Body of pancreas (tissue), 4 donors: ENCODE measurements at regions not wholly inside any gene's neighbourhood (a gene's known extent, or its start where the extent isn't known, plus 50 kb on each side); places are given as distances from the start of the nearest gene placed in this dataset.
"Not testable (repeated sequence)": the region's sequence is repeated elsewhere in the genome, so short reads cannot be mapped to it uniquely, and the experiment has no call there.

Experiments
- ATAC-seq: fragments of 150-250 bp; one replicate; pipeline ENCODE4 v1.9.1; 2016
- DNase-seq, 4 donors: peaks; one replicate each; pipeline ENCODE4 v3.0.0-alpha.2; 2019
- H3K27ac ChIP-seq, 4 donors: fragments of 200-600 bp; sonication (generic); 1 replicate in 3 of 4; 2 replicates in 1 of 4; pipeline versions ENCODE4 v1.5.1 to v1.6.1; 2016 to 2019; ENCODE audit warnings: mild to moderate bottlenecking in 1 of 4, mixed read lengths in 1 of 4, moderate library complexity in 1 of 4
- H3K27me3 ChIP-seq, 2 donors: fragments of 200-600 bp; sonication (generic); one replicate each; pipeline ENCODE4 v1.6.0; 2016; ENCODE audit warnings: mild to moderate bottlenecking in 1 of 2
- H3K36me3 ChIP-seq, 2 donors: fragments of 200-600 bp; sonication (generic); replicated peaks in 1 of 2; 2 replicates each; pipeline ENCODE4 v1.5.1; 2016; ENCODE audit warnings: low read depth in 2 of 2; ENCODE audit not compliant: insufficient read depth in 1 of 2
- H3K4me1 ChIP-seq: fragments of 200-600 bp; sonication (generic); one replicate; pipeline ENCODE4 v1.6.0; 2016
- H3K4me3 ChIP-seq, 2 donors: fragments of 200-600 bp; sonication (generic); 1 replicate in 1 of 2; 2 replicates in 1 of 2; pipeline ENCODE4 v1.5.1; 2016 to 2019
- H3K9me3 ChIP-seq, 3 donors: fragments of 200-600 bp; sonication (generic); 1 replicate in 2 of 3; 2 replicates in 1 of 3; pipeline ENCODE4 v1.5.1; 2016
- POLR2A ChIP-seq, 3 donors: fragments of 450-650 bp; IDR thresholded peaks; one replicate each; pipeline ENCODE4 v1.6.1; 2016; ENCODE audit warnings: antibody characterized with exemption in 3 of 3, mild to moderate bottlenecking in 2 of 3
- WGBS, 2 donors: methylation state at CpG; one replicate each; pipeline ENCODE4 v1.1.5; 2017; 5-methylcytosine and 5-hydroxymethylcytosine counted together
- intact Hi-C: fragments of 100-400 bp; cut with DNase I; formaldehyde crosslinking; loops from one replicate; pipeline ENCODE4 v1.15.1; 2023
- TF ChIP-seq, protein P1 (sequence below), 7 experiments: fragments of 450-650 bp in 4 of 7; fragments of 200-600 bp in 3 of 7; sonication (generic) in 3 of 7; IDR thresholded peaks; one replicate each; pipeline ENCODE4 v1.5.1; 2016 to 2019; ENCODE audit warnings: antibody characterized with exemption in 7 of 7

DNA sequence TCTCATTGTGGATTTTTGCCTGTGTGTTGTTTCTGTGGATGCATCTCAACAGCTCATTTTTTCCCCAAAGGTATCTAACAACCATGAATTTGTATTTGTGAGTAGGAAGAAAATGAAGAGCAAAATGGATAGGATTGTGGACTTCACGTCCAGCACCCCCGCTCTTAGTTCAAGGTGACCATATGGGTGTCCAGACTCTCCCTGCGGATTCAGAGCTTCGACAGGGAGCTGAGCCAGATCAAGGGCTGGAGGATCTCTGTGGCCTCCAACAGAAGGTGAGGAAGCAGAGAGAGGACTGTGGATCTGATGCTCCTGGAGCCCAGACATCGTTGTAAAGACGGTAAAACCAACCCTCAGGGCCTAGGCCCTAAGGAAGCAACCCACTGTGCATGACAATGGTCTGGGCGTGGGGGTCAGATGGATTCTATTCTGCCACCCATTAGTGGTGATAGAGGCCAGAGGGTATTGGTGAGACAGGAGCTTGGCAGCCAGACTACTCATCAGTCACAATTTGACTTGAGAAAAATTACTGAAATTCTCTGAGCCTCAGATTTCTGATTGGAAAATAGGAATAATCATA is 659.7 kb upstream of the TMEM132C start:
- TF ChIP-seq, protein P1, sequence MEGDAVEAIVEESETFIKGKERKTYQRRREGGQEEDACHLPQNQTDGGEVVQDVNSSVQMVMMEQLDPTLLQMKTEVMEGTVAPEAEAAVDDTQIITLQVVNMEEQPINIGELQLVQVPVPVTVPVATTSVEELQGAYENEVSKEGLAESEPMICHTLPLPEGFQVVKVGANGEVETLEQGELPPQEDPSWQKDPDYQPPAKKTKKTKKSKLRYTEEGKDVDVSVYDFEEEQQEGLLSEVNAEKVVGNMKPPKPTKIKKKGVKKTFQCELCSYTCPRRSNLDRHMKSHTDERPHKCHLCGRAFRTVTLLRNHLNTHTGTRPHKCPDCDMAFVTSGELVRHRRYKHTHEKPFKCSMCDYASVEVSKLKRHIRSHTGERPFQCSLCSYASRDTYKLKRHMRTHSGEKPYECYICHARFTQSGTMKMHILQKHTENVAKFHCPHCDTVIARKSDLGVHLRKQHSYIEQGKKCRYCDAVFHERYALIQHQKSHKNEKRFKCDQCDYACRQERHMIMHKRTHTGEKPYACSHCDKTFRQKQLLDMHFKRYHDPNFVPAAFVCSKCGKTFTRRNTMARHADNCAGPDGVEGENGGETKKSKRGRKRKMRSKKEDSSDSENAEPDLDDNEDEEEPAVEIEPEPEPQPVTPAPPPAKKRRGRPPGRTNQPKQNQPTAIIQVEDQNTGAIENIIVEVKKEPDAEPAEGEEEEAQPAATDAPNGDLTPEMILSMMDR (IDR thresholded peaks at IDR 0.05) = no peak
- no peak for TF ChIP-seq POLR2A (IDR thresholded peaks at IDR 0.05)
- ATAC-seq = no peak
- 71 to 75% methylated on average over 7 of the region's 7 CpGs for WGBS, 2 donors
- H3K36me3 ChIP-seq = no peaks in the 10 kb centered on the region
- no peak for DNase-seq
- no peaks in the 10 kb centered on the region for H3K4me1 ChIP-seq
- no peaks in the 10 kb centered on the region for H3K27me3 ChIP-seq
- no peak overlapping the region for H3K27ac ChIP-seq
- H3K9me3 ChIP-seq = no peaks in the 10 kb centered on the region
- H3K4me3 ChIP-seq = no peak overlapping the region
- intact Hi-C loops = no loop called here

DNA sequence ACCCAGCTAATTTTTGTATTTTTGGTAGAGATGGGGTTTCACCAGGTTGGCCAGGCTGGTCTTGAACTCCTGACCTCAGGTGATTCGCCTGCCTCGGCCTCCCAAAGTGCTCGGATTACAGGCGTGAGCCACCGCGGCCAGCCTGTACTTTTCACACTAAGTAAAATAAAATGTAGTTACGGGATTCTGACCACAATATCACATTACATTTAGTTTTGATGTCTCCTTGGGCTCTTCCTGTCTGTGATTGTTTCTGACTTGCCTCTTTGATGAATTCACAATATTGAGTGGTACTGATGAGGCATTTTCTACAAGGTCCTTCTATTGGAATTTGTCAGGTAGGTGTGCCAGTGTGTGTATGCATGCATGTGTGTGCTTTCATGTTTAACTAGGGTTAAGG is 658.6 kb upstream of the TMEM132C start:
- ATAC-seq, H3K4me1 ChIP-seq, H3K36me3 ChIP-seq, H3K4me3 ChIP-seq, H3K9me3 ChIP-seq, H3K27me3 ChIP-seq, DNase-seq, intact Hi-C loops, H3K27ac ChIP-seq: not testable (repeated sequence)
- 84 to 91% methylated on average over 7 of the region's 7 CpGs for WGBS, 2 donors

DNA sequence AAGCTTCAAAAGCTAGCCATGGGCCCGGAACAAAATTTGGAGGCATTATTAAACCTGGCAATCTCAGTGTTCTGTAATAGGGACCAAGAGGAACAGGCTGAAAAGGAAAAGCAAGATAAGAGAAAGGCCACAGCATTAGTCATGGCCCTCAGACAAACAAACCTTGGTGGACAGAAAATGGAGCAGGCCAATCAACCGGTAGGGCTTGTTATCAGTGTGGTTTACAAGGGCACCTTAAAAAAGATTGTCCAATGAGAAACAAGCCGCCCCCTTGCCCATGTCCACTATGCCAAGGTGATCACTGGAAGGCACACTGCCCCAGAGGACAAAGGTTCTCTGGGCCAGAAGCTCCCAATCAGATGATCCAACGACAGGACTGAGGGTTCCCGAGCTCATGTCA is 653.9 kb upstream of the TMEM132C start:
- peak; percentile 15 to 54 (median 34) for DNase-seq
- no peak overlapping the region for H3K27ac ChIP-seq
- no peaks in the 10 kb centered on the region for H3K27me3 ChIP-seq
- H3K36me3 ChIP-seq = no peaks in the 10 kb centered on the region
- no peak for ATAC-seq
- 23 to 43% methylated on average over 5 of the region's 5 CpGs for WGBS, 2 donors
- no peaks in the 10 kb centered on the region for H3K9me3 ChIP-seq
- peaks cover 7% of the 10 kb centered on the region for H3K4me1 ChIP-seq
- H3K4me3 ChIP-seq = no peak overlapping the region
- TF ChIP-seq, protein P1 (IDR thresholded peaks at IDR 0.05) = no peak
- no peak for TF ChIP-seq POLR2A (IDR thresholded peaks at IDR 0.05)
- intact Hi-C loops = no loop called here

DNA sequence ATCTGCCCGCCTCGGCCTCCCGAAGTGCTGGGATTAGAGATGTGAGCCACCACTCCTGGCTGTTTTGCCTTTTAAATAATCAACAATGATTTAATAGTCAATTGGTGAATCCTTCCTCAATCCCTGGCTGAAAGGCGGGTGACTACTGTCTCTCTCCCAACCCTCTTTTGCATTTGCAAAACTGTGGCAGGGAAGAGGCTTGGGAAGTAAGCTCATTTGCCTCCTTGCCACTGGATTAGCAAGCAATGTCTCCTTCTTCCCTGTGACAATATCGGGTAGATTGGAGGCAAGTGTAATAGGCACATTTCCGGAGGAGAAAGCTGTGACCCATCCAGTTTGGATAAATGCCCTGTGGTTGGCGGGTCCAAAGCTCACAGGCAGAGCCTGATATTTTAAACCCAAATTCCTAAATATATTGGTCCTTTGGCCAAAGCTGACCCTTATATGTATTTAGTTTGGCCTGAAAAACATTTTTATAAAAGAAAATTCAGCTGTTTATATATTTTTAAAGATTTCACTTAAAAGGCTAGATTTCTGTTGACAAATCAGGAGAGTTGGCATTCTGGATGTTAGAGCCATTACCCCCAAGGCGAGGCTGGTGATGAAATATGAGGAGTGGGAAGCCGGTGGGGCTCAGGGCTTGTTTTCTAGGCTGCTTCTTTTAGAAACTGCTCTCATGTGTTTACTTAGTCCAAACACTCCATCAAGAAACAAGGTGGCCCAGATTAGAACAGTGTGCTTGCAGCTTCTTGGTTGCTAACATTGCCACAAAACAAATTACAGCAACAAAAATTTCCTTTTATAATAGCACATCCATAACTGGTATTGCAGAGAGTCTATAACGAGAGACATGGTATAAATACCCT is 646.9 kb upstream of the TMEM132C start:
- H3K4me3 ChIP-seq = no peak overlapping the region
- no peaks in the 10 kb centered on the region for H3K9me3 ChIP-seq
- DNase-seq = no peak
- 63 to 69% methylated on average over 10 of the region's 10 CpGs for whole genome bisulfite sequencing, 2 donors
- no peak for ATAC-seq
- H3K27me3 ChIP-seq = no peaks in the 10 kb centered on the region
- H3K4me1 ChIP-seq = no peaks in the 10 kb centered on the region
- no peaks in the 10 kb centered on the region for H3K36me3 ChIP-seq
- no peak overlapping the region for H3K27ac ChIP-seq
- intact Hi-C loops = no loop called here
- no peak for TF ChIP-seq POLR2A (IDR thresholded peaks at IDR 0.05)
- TF ChIP-seq, protein P1 (IDR thresholded peaks at IDR 0.05) = no peak

DNA sequence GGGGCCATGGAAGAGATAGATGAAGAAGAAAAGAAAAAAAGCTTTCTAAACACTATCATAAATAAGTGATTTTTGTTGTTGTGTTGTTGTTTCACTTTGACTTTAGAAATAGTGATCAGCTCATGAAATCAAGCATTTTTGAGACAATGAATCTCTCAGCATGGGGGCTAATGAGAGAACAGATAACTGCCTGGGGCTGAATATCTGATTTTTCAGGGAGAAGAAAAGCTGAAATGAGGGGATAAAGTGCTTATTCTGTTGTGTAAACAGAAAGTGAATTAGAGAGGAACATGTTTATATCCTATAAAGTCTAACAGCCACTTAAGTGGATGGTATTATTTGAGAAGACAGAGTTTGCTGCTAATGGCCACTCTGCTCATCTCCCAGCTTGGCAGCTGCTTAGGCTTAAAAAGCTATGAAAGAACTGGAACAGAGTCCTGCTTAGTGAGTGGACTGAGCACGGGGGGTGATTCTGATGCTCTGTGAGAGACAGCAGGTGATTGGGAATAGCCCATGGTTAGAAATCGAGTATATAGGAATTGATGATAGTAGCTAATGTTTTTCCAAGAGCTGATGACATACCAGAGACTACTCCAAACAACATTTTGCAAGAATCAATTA is 646.1 kb upstream of the TMEM132C start:
- Histone ChIP-seq H3K36me3 (no peaks in the 10 kb centered on the region), H3K4me1 (no peaks in the 10 kb centered on the region), H3K9me3 (no peaks in the 10 kb centered on the region), H3K4me3 (no peak overlapping the region), H3K27me3 (no peaks in the 10 kb centered on the region), H3K27ac (no peak overlapping the region)
- ATAC-seq = no peak
- no peak for TF ChIP-seq POLR2A (IDR thresholded peaks at IDR 0.05)
- TF ChIP-seq, protein P1 (IDR thresholded peaks at IDR 0.05) = no peak
- 47 to 49% methylated on average over 2 of the region's 2 CpGs for WGBS, 2 donors
- no peak for DNase-seq
- intact Hi-C loops = no loop called here
